ENCODE measurements at regions not wholly inside any gene's neighbourhood (a gene's known extent, or its start where the extent isn't known, plus 50 kb on each side); places are given as distances from the start of the nearest gene placed in this dataset.
"Not testable (repeated sequence)": the region's sequence is repeated elsewhere in the genome, so short reads cannot be mapped to it uniquely, and the experiment has no call there.

GRCh38 chr2:11891671-11892440, 145.4 kb downstream of the LPIN1 start:
- Histone ChIP-seq H3K9me3 (no peaks in the 10 kb centered on the region), H3K4me1 (no peaks in the 10 kb centered on the region), H3K4me3 (no peak overlapping the region), H3K27me3 (no peaks in the 10 kb centered on the region), H3K36me3 (no peaks in the 10 kb centered on the region), H3K27ac (no peak overlapping the region)
- peak; percentile 22 to 71 for DNase-seq (ENCODE audit: extremely low spot score in 2 of 2)
- TF ChIP-seq POLR2A (IDR thresholded peaks at IDR 0.05), result no peak
- no peak for TF ChIP-seq POLR2AphosphoS5 (IDR thresholded peaks at IDR 0.05; ENCODE audit: insufficient read depth in 1 of 2, low read depth in 1 of 2)
- no peak for TF ChIP-seq CTCF (IDR thresholded peaks at IDR 0.05)
- intact Hi-C loops (cut with DNase I), result no loop called here

GRCh38 chr2:11896386-11896785, 150.0 kb downstream of the LPIN1 start:
- no peak for TF ChIP-seq CTCF (IDR thresholded peaks at IDR 0.05)
- no peak for TF ChIP-seq POLR2AphosphoS5 (IDR thresholded peaks at IDR 0.05; ENCODE audit: insufficient read depth in 1 of 2, low read depth in 1 of 2)
- TF ChIP-seq POLR2A (IDR thresholded peaks at IDR 0.05), result no peak
- H3K36me3 ChIP-seq, result no peaks in the 10 kb centered on the region
- H3K4me1 ChIP-seq, result no peaks in the 10 kb centered on the region
- no peak overlapping the region for H3K27ac ChIP-seq
- H3K9me3 ChIP-seq, result no peaks in the 10 kb centered on the region
- H3K27me3 ChIP-seq, result no peaks in the 10 kb centered on the region
- intact Hi-C loops (cut with DNase I), result no loop called here
- no peak overlapping the region for H3K4me3 ChIP-seq
- peak; percentile 27 to 28 for DNase-seq (ENCODE audit: extremely low spot score in 2 of 2)

- no peak overlapping the region for H3K4me3 ChIP-seq
- intact Hi-C loops (cut with DNase I), result no loop called here
- H3K27ac ChIP-seq, result no peak overlapping the region
- H3K27me3 ChIP-seq, result no peaks in the 10 kb centered on the region
- TF ChIP-seq CTCF (IDR thresholded peaks at IDR 0.05) (no peak), POLR2AphosphoS5 (IDR thresholded peaks at IDR 0.05; ENCODE audit: insufficient read depth in 1 of 2, low read depth in 1 of 2) (no peak), POLR2A (IDR thresholded peaks at IDR 0.05) (no peak)
- H3K4me1 ChIP-seq, result no peaks in the 10 kb centered on the region
- H3K36me3 ChIP-seq, result no peaks in the 10 kb centered on the region
- H3K9me3 ChIP-seq, result no peaks in the 10 kb centered on the region
- peak; percentile 56 to 64 for DNase-seq (ENCODE audit: extremely low spot score in 2 of 2)
These were observed 152.1 kb downstream of the LPIN1 start for GRCh38 chr2:11898576-11898975.

GRCh38 chr2:11899264-11899818, 152.9 kb downstream of the LPIN1 start:
- H3K4me1 ChIP-seq, result no peaks in the 10 kb centered on the region
- TF ChIP-seq CTCF (IDR thresholded peaks at IDR 0.05), result no peak
- TF ChIP-seq POLR2A (IDR thresholded peaks at IDR 0.05), result no peak
- no peak for TF ChIP-seq POLR2AphosphoS5 (IDR thresholded peaks at IDR 0.05; ENCODE audit: insufficient read depth in 1 of 2, low read depth in 1 of 2)
- intact Hi-C loops (cut with DNase I), result no loop called here
- H3K27ac ChIP-seq, result no peak overlapping the region
- no peaks in the 10 kb centered on the region for H3K36me3 ChIP-seq
- H3K4me3 ChIP-seq, result no peak overlapping the region
- DNase-seq (ENCODE audit: extremely low spot score in 2 of 2), result peak; percentile 52 to 70
- no peaks in the 10 kb centered on the region for H3K9me3 ChIP-seq
- H3K27me3 ChIP-seq, result no peaks in the 10 kb centered on the region

- DNase-seq (ENCODE audit: extremely low spot score in 2 of 2), result peak; percentile 37 to 61
- H3K4me3 ChIP-seq; H3K9me3 ChIP-seq; H3K27me3 ChIP-seq; intact Hi-C loops (cut with DNase I); H3K27ac ChIP-seq; H3K36me3 ChIP-seq; H3K4me1 ChIP-seq: not testable (repeated sequence)
These were observed 154.5 kb downstream of the LPIN1 start for GRCh38 chr2:11900891-11901290.
